ENCODE measurements at regions not wholly inside any gene's neighbourhood (a gene's known extent, or its start where the extent isn't known, plus 50 kb on each side); places are given as distances from the start of the nearest gene placed in this dataset.

DNA sequence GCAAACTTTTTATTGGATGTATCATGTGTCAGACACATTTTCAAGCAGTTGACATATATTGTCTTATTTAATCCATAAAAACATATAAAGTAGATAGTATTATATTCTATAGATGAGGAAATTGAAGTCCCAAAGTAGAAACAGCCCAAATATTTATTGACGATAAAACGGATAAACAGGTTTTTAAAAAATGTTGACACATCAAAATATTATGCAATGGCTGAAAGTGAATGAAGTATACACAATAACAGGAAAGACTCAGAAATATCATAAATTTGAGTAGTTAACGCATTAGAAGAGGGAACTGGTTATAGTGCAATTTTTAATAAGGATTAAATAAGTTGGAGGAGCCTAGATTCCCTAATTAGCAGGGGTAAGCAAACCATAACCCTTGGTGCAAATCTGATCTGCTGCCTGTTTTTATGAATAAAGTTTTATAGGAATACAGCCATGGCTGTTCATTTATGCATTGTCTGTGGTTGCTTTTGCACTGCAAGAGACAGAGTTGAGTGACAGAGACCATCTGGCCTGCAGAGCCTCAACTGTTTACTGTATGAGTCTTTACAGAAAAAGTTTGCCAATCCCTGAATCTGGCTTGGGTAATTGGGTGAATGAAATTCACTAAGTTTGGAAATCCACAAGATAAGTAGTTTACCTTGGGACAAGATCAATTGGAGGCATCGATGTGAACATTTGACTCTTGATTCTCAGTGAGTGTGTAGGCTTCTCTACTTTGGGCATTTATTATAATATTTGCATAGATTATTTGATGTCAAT lies 50.6 kb upstream of the EXOC2 start:
- TF ChIP-seq, protein P1, sequence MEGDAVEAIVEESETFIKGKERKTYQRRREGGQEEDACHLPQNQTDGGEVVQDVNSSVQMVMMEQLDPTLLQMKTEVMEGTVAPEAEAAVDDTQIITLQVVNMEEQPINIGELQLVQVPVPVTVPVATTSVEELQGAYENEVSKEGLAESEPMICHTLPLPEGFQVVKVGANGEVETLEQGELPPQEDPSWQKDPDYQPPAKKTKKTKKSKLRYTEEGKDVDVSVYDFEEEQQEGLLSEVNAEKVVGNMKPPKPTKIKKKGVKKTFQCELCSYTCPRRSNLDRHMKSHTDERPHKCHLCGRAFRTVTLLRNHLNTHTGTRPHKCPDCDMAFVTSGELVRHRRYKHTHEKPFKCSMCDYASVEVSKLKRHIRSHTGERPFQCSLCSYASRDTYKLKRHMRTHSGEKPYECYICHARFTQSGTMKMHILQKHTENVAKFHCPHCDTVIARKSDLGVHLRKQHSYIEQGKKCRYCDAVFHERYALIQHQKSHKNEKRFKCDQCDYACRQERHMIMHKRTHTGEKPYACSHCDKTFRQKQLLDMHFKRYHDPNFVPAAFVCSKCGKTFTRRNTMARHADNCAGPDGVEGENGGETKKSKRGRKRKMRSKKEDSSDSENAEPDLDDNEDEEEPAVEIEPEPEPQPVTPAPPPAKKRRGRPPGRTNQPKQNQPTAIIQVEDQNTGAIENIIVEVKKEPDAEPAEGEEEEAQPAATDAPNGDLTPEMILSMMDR (IDR thresholded peaks at IDR 0.05), result no peak
- no peak for TF ChIP-seq NFE2L1 (CRISPR knock-in tag; IDR thresholded peaks at IDR 0.05)
- TF ChIP-seq TP53 (CRISPR knock-in tag; IDR thresholded peaks at IDR 0.05), result no peak
- TF ChIP-seq, protein P2, sequence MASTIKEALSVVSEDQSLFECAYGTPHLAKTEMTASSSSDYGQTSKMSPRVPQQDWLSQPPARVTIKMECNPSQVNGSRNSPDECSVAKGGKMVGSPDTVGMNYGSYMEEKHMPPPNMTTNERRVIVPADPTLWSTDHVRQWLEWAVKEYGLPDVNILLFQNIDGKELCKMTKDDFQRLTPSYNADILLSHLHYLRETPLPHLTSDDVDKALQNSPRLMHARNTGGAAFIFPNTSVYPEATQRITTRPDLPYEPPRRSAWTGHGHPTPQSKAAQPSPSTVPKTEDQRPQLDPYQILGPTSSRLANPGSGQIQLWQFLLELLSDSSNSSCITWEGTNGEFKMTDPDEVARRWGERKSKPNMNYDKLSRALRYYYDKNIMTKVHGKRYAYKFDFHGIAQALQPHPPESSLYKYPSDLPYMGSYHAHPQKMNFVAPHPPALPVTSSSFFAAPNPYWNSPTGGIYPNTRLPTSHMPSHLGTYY (CRISPR knock-in tag; IDR thresholded peaks at IDR 0.05), result no peak
- no peak for TF ChIP-seq ZNF423 (CRISPR knock-in tag; IDR thresholded peaks at IDR 0.05)
- no peak for TF ChIP-seq TEAD4 (CRISPR knock-in tag; IDR thresholded peaks at IDR 0.05)
